Endothelial cell (in vitro differentiated cells): ENCODE measurements at regions not wholly inside any gene's neighbourhood (a gene's known extent, or its start where the extent isn't known, plus 50 kb on each side); places are given as distances from the start of the nearest gene placed in this dataset.

Source experiments
- DNase-seq: peaks from one replicate; pipeline ENCODE4 v3.0.0; 2021; ENCODE audit warnings: low spot score
- H3K27ac Mint-ChIP-seq: one replicate; pipeline ENCODE4 v1.8.0; 2021; ENCODE audit warnings: mixed read lengths, inconsistent platforms; ENCODE audit not compliant: unreplicated experiment
- H3K27me3 Mint-ChIP-seq: one replicate; pipeline ENCODE4 v1.8.0; 2021; ENCODE audit warnings: mild to moderate bottlenecking, moderate library complexity, mixed read lengths, inconsistent platforms; ENCODE audit not compliant: unreplicated experiment
- H3K36me3 Mint-ChIP-seq: one replicate; pipeline ENCODE4 v1.8.0; 2021; ENCODE audit warnings: mild to moderate bottlenecking, low read depth, mixed read lengths, inconsistent platforms; ENCODE audit not compliant: unreplicated experiment
- H3K4me1 Mint-ChIP-seq: one replicate; pipeline ENCODE4 v1.8.0; 2021; ENCODE audit warnings: mild to moderate bottlenecking, mixed read lengths, inconsistent platforms; ENCODE audit not compliant: unreplicated experiment
- H3K4me3 Mint-ChIP-seq: one replicate; pipeline ENCODE4 v1.8.0; 2021; ENCODE audit warnings: mild to moderate bottlenecking, mixed read lengths, inconsistent platforms; ENCODE audit not compliant: unreplicated experiment
- H3K9me3 Mint-ChIP-seq: one replicate; pipeline ENCODE4 v1.8.0; 2021; ENCODE audit warnings: mixed read lengths, inconsistent platforms; ENCODE audit not compliant: unreplicated experiment
- TF ChIP-seq, protein P1 (sequence below): fragments of 200-600 bp; sonication (generic); IDR thresholded peaks from one replicate; pipeline ENCODE4 v1.5.0; 2021; ENCODE audit warnings: antibody characterized with exemption; ENCODE audit not compliant: unreplicated experiment

DNA sequence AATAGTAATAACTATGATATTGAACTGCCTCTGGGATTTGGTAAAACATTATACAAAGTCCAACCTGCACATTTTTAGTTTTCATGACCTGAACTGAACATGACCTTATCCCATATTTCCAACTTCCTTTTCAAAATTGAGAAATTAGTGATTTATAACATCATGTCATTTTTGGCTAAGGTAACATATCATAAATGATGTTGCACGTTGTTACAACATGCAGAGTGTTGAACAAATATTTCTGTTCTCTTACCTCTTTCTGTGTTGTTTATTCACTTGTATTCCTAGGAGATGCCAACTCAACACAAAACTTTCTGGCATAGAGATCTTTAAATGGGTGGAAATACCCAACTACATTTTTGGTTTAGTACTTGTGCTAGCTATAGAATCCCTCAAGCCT is 496.0 kb downstream of the SLC6A15 start:
- no peak for DNase-seq
- H3K9me3 Mint-ChIP-seq: no peaks in the 10 kb centered on the region
- H3K27ac Mint-ChIP-seq: no peak overlapping the region
- H3K36me3 Mint-ChIP-seq: no peaks in the 10 kb centered on the region
- no peaks in the 10 kb centered on the region for H3K4me1 Mint-ChIP-seq
- H3K4me3 Mint-ChIP-seq: no peak overlapping the region
- TF ChIP-seq, protein P1, sequence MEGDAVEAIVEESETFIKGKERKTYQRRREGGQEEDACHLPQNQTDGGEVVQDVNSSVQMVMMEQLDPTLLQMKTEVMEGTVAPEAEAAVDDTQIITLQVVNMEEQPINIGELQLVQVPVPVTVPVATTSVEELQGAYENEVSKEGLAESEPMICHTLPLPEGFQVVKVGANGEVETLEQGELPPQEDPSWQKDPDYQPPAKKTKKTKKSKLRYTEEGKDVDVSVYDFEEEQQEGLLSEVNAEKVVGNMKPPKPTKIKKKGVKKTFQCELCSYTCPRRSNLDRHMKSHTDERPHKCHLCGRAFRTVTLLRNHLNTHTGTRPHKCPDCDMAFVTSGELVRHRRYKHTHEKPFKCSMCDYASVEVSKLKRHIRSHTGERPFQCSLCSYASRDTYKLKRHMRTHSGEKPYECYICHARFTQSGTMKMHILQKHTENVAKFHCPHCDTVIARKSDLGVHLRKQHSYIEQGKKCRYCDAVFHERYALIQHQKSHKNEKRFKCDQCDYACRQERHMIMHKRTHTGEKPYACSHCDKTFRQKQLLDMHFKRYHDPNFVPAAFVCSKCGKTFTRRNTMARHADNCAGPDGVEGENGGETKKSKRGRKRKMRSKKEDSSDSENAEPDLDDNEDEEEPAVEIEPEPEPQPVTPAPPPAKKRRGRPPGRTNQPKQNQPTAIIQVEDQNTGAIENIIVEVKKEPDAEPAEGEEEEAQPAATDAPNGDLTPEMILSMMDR: no peak
- H3K27me3 Mint-ChIP-seq: no peaks in the 10 kb centered on the region

DNA sequence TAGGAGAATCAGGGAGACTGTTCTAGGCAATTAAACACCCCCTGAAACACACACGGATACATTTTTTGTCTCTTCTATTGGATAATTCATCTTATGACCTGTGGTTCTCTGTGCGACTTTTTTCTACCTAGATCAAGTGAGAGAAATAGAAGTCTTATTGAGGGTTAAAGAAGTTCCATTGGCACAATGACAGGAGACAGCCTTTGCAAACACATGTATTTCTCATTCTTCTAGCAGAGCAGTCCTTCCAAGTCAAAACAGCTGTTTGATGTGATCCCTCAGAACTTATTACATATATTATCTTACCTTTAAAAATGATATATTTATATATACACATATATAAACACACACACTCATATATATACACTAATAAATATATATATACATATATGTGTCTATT is 496.7 kb downstream of the SLC6A15 start:
- Mint-ChIP-seq H3K4me3 (no peak overlapping the region), H3K27ac (no peak overlapping the region), H3K4me1 (no peaks in the 10 kb centered on the region), H3K36me3 (no peaks in the 10 kb centered on the region), H3K9me3 (no peaks in the 10 kb centered on the region), H3K27me3 (no peaks in the 10 kb centered on the region)
- TF ChIP-seq, protein P1: no peak
- no peak for DNase-seq

DNA sequence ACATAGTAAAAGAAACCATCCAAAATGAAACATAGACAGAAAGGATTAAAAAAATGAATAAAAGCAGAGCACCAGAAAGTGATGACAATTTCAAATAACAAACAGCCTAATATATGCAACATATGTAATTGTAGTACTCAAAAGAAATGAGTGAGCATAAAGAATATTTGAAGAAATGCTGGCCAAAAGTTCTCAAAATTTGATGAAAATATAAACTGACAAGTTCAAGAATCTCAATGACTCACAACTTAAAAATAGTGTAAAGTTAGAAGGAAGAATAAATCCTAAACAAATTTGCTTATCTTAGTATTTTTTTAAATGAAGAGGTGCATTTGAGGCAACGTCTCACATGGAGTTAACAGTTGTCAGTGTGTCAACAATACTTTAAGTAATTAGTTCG is 498.9 kb downstream of the SLC6A15 start:
- DNase-seq: no peak
- H3K4me1 Mint-ChIP-seq: no peaks in the 10 kb centered on the region
- H3K27me3 Mint-ChIP-seq: no peaks in the 10 kb centered on the region

DNA sequence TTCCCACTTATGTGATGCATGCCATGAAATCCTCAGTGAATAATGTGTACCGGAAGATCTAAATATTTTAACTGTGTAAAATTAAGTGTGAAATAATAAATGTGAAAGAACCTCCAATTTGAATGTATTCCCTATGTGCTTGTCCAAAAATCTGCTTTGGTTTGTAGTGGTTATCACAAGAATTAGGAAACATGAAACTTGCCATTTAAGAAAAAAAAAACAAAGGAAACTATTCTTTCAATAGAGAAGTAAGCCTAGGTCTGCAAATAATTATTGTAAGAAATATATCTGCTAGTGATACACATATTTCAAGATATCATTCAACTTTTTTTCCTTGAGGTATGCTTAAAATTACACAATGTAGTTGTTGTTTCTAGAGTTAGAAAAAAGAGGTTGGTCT is 500.4 kb downstream of the SLC6A15 start:
- Mint-ChIP-seq H3K27me3 (no peaks in the 10 kb centered on the region), H3K4me3 (no peak overlapping the region), H3K9me3 (no peaks in the 10 kb centered on the region), H3K27ac (no peak overlapping the region), H3K4me1 (no peaks in the 10 kb centered on the region), H3K36me3 (no peaks in the 10 kb centered on the region)
- TF ChIP-seq, protein P1: no peak
- DNase-seq: no peak

More for the DNA sequence above, 498.9 kb downstream of the SLC6A15 start:
- Mint-ChIP-seq H3K9me3 (no peaks in the 10 kb centered on the region), H3K36me3 (no peaks in the 10 kb centered on the region), H3K4me3 (no peak overlapping the region), H3K27ac (no peak overlapping the region)
- TF ChIP-seq, protein P1: no peak

DNA sequence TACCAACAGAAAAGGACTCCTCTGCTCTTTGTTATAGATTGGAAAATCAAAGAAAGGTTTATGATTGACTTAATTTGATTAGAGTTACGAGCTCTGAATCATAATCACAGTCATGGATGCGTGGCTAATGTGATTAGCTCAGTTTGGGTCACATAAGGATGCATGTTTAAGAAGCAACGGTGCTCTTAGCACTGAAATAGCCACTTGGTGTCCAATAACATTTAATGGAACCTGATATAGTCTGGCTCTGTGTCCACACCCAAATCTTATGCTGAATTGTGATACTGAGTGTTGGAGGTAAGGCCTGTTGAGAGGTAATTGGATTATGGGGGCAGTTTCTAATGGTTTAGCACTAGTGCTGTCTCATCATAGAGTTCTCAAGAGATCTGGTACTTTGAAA is 501.6 kb downstream of the SLC6A15 start:
- Mint-ChIP-seq H3K4me1 (no peaks in the 10 kb centered on the region), H3K4me3 (no peak overlapping the region), H3K27me3 (no peaks in the 10 kb centered on the region), H3K27ac (no peak overlapping the region), H3K9me3 (no peaks in the 10 kb centered on the region), H3K36me3 (no peaks in the 10 kb centered on the region)
- TF ChIP-seq, protein P1: no peak
- DNase-seq: no peak
